ENCODE measurements at regions not wholly inside any gene's neighbourhood (a gene's known extent, or its start where the extent isn't known, plus 50 kb on each side); places are given as distances from the start of the nearest gene placed in this dataset.

- Histone ChIP-seq H3K4me1 (ENCODE audit: insufficient read depth, low read length) (peaks cover 13% of the 10 kb centered on the region), H3K36me3 (ENCODE audit: insufficient read depth, low read length) (no peaks in the 10 kb centered on the region), H2AFZ (ENCODE audit: low read length) (peak overlapping the region; percentile 15), H4K20me1 (ENCODE audit: insufficient read depth, low read length) (no peaks in the 10 kb centered on the region), H3K27me3 (ENCODE audit: insufficient read depth, low read length) (peaks cover 31% of the 10 kb centered on the region), H3K79me2 (ENCODE audit: insufficient read depth, low read length) (no peaks in the 10 kb centered on the region), H3K27ac (ENCODE audit: low read depth, low read length) (no peak overlapping the region), H3K4me3 (ENCODE audit: insufficient read depth, low read length) (no peak overlapping the region), H3K9me3 (ENCODE audit: low read depth, low read length) (no peaks in the 10 kb centered on the region), H3K4me2 (ENCODE audit: insufficient read depth, low read length) (no peak overlapping the region)
- TF ChIP-seq, protein P1, sequence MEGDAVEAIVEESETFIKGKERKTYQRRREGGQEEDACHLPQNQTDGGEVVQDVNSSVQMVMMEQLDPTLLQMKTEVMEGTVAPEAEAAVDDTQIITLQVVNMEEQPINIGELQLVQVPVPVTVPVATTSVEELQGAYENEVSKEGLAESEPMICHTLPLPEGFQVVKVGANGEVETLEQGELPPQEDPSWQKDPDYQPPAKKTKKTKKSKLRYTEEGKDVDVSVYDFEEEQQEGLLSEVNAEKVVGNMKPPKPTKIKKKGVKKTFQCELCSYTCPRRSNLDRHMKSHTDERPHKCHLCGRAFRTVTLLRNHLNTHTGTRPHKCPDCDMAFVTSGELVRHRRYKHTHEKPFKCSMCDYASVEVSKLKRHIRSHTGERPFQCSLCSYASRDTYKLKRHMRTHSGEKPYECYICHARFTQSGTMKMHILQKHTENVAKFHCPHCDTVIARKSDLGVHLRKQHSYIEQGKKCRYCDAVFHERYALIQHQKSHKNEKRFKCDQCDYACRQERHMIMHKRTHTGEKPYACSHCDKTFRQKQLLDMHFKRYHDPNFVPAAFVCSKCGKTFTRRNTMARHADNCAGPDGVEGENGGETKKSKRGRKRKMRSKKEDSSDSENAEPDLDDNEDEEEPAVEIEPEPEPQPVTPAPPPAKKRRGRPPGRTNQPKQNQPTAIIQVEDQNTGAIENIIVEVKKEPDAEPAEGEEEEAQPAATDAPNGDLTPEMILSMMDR (IDR thresholded peaks at IDR 0.05; ENCODE audit: extremely low read depth, low read depth, low read length): no peak
- DNase-seq (ENCODE audit: insufficient read length, low spot score, missing footprints): no peak
These were observed 490.2 kb upstream of the SULF2 start for GRCh38 chr20:48275286-48276020.

- no peak overlapping the region for H2AFZ ChIP-seq (ENCODE audit: low read length)
- peaks cover 13% of the 10 kb centered on the region for H3K4me1 ChIP-seq (ENCODE audit: insufficient read depth, low read length)
- H3K27me3 ChIP-seq (ENCODE audit: insufficient read depth, low read length): peaks cover 33% of the 10 kb centered on the region
- H3K4me3 ChIP-seq (ENCODE audit: insufficient read depth, low read length): no peak overlapping the region
- H3K27ac ChIP-seq (ENCODE audit: low read depth, low read length): no peak overlapping the region
- no peaks in the 10 kb centered on the region for H3K79me2 ChIP-seq (ENCODE audit: insufficient read depth, low read length)
- H3K4me2 ChIP-seq (ENCODE audit: insufficient read depth, low read length): no peak overlapping the region
- no peak for DNase-seq (ENCODE audit: insufficient read length, low spot score, missing footprints)
- H3K36me3 ChIP-seq (ENCODE audit: insufficient read depth, low read length): no peaks in the 10 kb centered on the region
- no peaks in the 10 kb centered on the region for H3K9me3 ChIP-seq (ENCODE audit: low read depth, low read length)
- H4K20me1 ChIP-seq (ENCODE audit: insufficient read depth, low read length): no peaks in the 10 kb centered on the region
- TF ChIP-seq, protein P1 (IDR thresholded peaks at IDR 0.05; ENCODE audit: extremely low read depth, low read depth, low read length): no peak
These were observed 488.6 kb upstream of the SULF2 start for GRCh38 chr20:48273843-48274242.

DNA sequence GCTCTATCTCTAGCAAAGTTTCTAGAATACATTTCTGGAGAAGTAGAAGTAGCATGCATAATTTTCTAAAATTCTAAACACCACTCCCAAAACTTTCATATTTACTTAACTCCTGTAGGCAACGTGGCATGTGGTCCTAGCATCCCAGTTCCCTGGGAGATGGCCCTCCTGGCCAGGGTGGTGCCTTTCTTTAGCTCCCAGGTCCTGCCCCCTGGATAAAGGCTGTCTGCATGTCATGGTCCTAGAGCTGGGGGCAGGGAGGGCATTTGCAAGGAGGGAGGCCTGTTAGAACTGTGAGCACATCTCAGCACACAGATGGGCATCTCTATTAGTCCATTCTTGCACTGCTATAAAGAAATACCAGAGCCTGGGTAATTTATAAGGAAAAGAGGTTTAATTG is 485.6 kb upstream of the SULF2 start:
- DNase-seq (ENCODE audit: insufficient read length, low spot score, missing footprints): no peak
- TF ChIP-seq, protein P1 (IDR thresholded peaks at IDR 0.05; ENCODE audit: extremely low read depth, low read depth, low read length): no peak
- Histone ChIP-seq H3K27me3 (ENCODE audit: insufficient read depth, low read length) (peaks cover 43% of the 10 kb centered on the region), H2AFZ (ENCODE audit: low read length) (no peak overlapping the region), H3K4me1 (ENCODE audit: insufficient read depth, low read length) (peaks cover 9% of the 10 kb centered on the region), H3K79me2 (ENCODE audit: insufficient read depth, low read length) (no peaks in the 10 kb centered on the region), H3K27ac (ENCODE audit: low read depth, low read length) (no peak overlapping the region), H3K36me3 (ENCODE audit: insufficient read depth, low read length) (no peaks in the 10 kb centered on the region), H3K9me3 (ENCODE audit: low read depth, low read length) (no peaks in the 10 kb centered on the region), H3K4me3 (ENCODE audit: insufficient read depth, low read length) (no peak overlapping the region), H3K4me2 (ENCODE audit: insufficient read depth, low read length) (no peak overlapping the region), H4K20me1 (ENCODE audit: insufficient read depth, low read length) (no peaks in the 10 kb centered on the region)

GRCh38 chr20:48267860-48268633 is 482.8 kb upstream of the SULF2 start:
- TF ChIP-seq, protein P1 (IDR thresholded peaks at IDR 0.05; ENCODE audit: extremely low read depth, low read depth, low read length): no peak
- H3K27me3 ChIP-seq (ENCODE audit: insufficient read depth, low read length): peaks cover 62% of the 10 kb centered on the region

More at GRCh38 chr20:48267860-48268633, 482.8 kb upstream of the SULF2 start:
- no peak overlapping the region for H2AFZ ChIP-seq (ENCODE audit: low read length)
- H3K36me3 ChIP-seq (ENCODE audit: insufficient read depth, low read length): no peaks in the 10 kb centered on the region
- H3K79me2 ChIP-seq (ENCODE audit: insufficient read depth, low read length): no peaks in the 10 kb centered on the region
- no peak overlapping the region for H3K27ac ChIP-seq (ENCODE audit: low read depth, low read length)
- no peak overlapping the region for H3K4me2 ChIP-seq (ENCODE audit: insufficient read depth, low read length)
- H3K4me1 ChIP-seq (ENCODE audit: insufficient read depth, low read length): no peaks in the 10 kb centered on the region
- no peaks in the 10 kb centered on the region for H4K20me1 ChIP-seq (ENCODE audit: insufficient read depth, low read length)
- no peaks in the 10 kb centered on the region for H3K9me3 ChIP-seq (ENCODE audit: low read depth, low read length)
- no peak for DNase-seq (ENCODE audit: insufficient read length, low spot score, missing footprints)
- H3K4me3 ChIP-seq (ENCODE audit: insufficient read depth, low read length): no peak overlapping the region

Data from osteoblast (primary cell).